CD14-positive monocyte (primary cell): ENCODE measurements at regions not wholly inside any gene's neighbourhood (a gene's known extent, or its start where the extent isn't known, plus 50 kb on each side); places are given as distances from the start of the nearest gene placed in this dataset.

Experiments
- DNase-seq, 3 donors: peaks; one replicate each; pipeline ENCODE4 v3.0.0-alpha.2; 2011 to 2022
- H2AFZ ChIP-seq: 2 replicates; pipeline ENCODE4 v1.6.0; 2012; ENCODE audit warnings: mild to moderate bottlenecking, low read depth, low read length, inconsistent platforms; ENCODE audit not compliant: insufficient read depth, poor library complexity, severe bottlenecking
- H3K27ac ChIP-seq, 2 donors: 1 replicate in 1 of 2; 2 replicates in 1 of 2; pipeline ENCODE4 v1.5.1; 2012 to 2013; ENCODE audit warnings: low read length in 2 of 2, control low read depth in 1 of 2, inconsistent platforms in 1 of 2, low read depth in 1 of 2, mild to moderate bottlenecking in 1 of 2
- H3K27me3 ChIP-seq, 2 donors: one replicate each; pipeline versions ENCODE4 v1.6.0 to v1.6.1; 2011 to 2013; ENCODE audit warnings: low read length in 2 of 2; ENCODE audit not compliant: control insufficient read depth in 2 of 2, insufficient read depth in 2 of 2
- H3K36me3 ChIP-seq, 2 donors: replicated peaks in 1 of 2; 1 replicate in 1 of 2; 2 replicates in 1 of 2; pipeline versions ENCODE4 v1.5.1 to v1.6.1; 2012 to 2013; ENCODE audit warnings: low read length in 2 of 2, control low read depth in 1 of 2, inconsistent platforms in 1 of 2, mild to moderate bottlenecking in 1 of 2; ENCODE audit not compliant: insufficient read depth in 2 of 2, control insufficient read depth in 1 of 2
- H3K4me1 ChIP-seq, 2 donors: 1 replicate in 1 of 2; 2 replicates in 1 of 2; pipeline versions ENCODE4 v1.5.1 to v1.6.1; 2012 to 2013; ENCODE audit warnings: low read length in 2 of 2, control low read depth in 1 of 2, inconsistent platforms in 1 of 2, mild to moderate bottlenecking in 1 of 2, moderate library complexity in 1 of 2; ENCODE audit not compliant: insufficient read depth in 2 of 2, control insufficient read depth in 1 of 2
- H3K4me2 ChIP-seq: replicated peaks from 2 replicates; pipeline ENCODE3; 2012; ENCODE audit warnings: low read length, moderate library complexity, mild to moderate bottlenecking; ENCODE audit not compliant: poor library complexity, severe bottlenecking; ENCODE audit errors: extremely low read depth
- H3K4me3 ChIP-seq, 3 experiments: fragments of 200-600 bp in 1 of 3; sonication (generic) in 1 of 3; replicated peaks in 1 of 3; 1 replicate in 2 of 3; 2 replicates in 1 of 3; pipeline ENCODE4 v1.5.1; 2011 to 2013; ENCODE audit warnings: low read length in 3 of 3, mild to moderate bottlenecking in 3 of 3, control low read depth in 2 of 3, low read depth in 2 of 3, inconsistent platforms in 1 of 3, moderate library complexity in 1 of 3
- H3K79me2 ChIP-seq: 2 replicates; pipeline ENCODE4 v1.6.0; 2012; ENCODE audit warnings: mild to moderate bottlenecking, control low read depth, inconsistent platforms, low read length, moderate library complexity; ENCODE audit not compliant: insufficient read depth
- H3K9ac ChIP-seq: 2 replicates; pipeline ENCODE4 v1.6.0; 2017; ENCODE audit warnings: low read length, mild to moderate bottlenecking; ENCODE audit not compliant: insufficient read depth, poor library complexity, severe bottlenecking
- H3K9me3 ChIP-seq, 2 donors: replicated peaks in 1 of 2; 1 replicate in 1 of 2; 2 replicates in 1 of 2; pipeline versions ENCODE4 v1.5.1 to v1.6.1; 2012 to 2013; ENCODE audit warnings: low read length in 2 of 2, control low read depth in 1 of 2; ENCODE audit not compliant: control insufficient read depth in 1 of 2, insufficient read depth in 1 of 2
- H4K20me1 ChIP-seq: 2 replicates; pipeline ENCODE4 v1.6.0; 2012; ENCODE audit warnings: mild to moderate bottlenecking, low read length, control low read depth, moderate library complexity; ENCODE audit not compliant: insufficient read depth
- H3K27ac Mint-ChIP-seq, 7 donors: one replicate each; pipeline ENCODE4 v1.8.0; 2020; ENCODE audit warnings: mild to moderate bottlenecking in 7 of 7, mixed read lengths in 7 of 7, moderate library complexity in 6 of 7, inconsistent platforms in 2 of 7
- H3K27me3 Mint-ChIP-seq, 3 donors: one replicate each; pipeline ENCODE4 v1.8.0; 2021 to 2022; ENCODE audit warnings: low read depth in 3 of 3, mild to moderate bottlenecking in 3 of 3, mixed read lengths in 3 of 3, moderate library complexity in 3 of 3, inconsistent platforms in 1 of 3
- H3K36me3 Mint-ChIP-seq, 2 donors: one replicate each; pipeline ENCODE4 v1.8.0; 2020; ENCODE audit warnings: mixed read lengths in 2 of 2, inconsistent platforms in 1 of 2, mild to moderate bottlenecking in 1 of 2
- H3K4me1 Mint-ChIP-seq: one replicate; pipeline ENCODE4 v1.8.0; 2020; ENCODE audit warnings: mild to moderate bottlenecking, mixed read lengths
- H3K4me3 Mint-ChIP-seq, 2 donors: one replicate each; pipeline ENCODE4 v1.8.0; 2020; ENCODE audit warnings: mild to moderate bottlenecking in 2 of 2, mixed read lengths in 2 of 2, moderate library complexity in 1 of 2
- H3K9me3 Mint-ChIP-seq, 7 donors: one replicate each; pipeline ENCODE4 v1.8.0; 2020 to 2022; ENCODE audit warnings: mixed read lengths in 7 of 7, mild to moderate bottlenecking in 6 of 7, moderate library complexity in 6 of 7, inconsistent platforms in 2 of 7
- CTCF ChIP-seq: fragments of 200-600 bp; IDR thresholded peaks from one replicate; pipeline ENCODE4 v1.8.0; 2022; ENCODE audit warnings: antibody characterized with exemption, mild to moderate bottlenecking
- WGBS: methylation state at CpG from one replicate; pipeline ENCODE4 v1.1.5; 2013; ENCODE audit warnings: missing lambda C conversion rate; ENCODE audit not compliant: insufficient coverage; 5-methylcytosine and 5-hydroxymethylcytosine counted together
- intact Hi-C, 2 donors: fragments of 100-400 bp; cut with micrococcal nuclease; formaldehyde crosslinking; loops; one replicate each; pipeline versions ENCODE4 v1.15.0 to v1.15.1; 2023

DNA sequence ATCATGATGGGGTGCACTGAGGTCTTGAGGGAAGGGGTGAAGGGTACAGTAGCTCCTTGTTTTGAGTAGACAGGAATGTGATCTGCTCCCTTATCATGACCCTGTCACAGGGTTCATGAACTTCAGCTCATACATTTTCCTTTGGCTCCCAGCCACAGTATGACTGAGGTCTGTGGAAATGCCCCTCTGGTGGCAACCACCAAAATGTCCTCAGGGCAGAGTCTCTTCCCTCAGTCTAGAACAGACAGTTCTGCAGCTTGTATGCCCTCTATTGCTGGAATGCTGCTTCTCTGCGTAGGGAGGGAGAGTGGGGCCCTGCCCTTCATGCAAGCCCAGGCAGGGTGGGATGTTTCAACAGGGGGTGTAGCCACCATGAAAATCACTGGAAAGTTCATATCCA lies 53.8 kb upstream of the SNCAIP start:
- 92% methylated on average over 1 of the region's 1 CpG for WGBS
- Histone ChIP-seq H3K79me2 (no peaks in the 10 kb centered on the region), H3K4me1 (no peaks in the 10 kb centered on the region), H3K9ac (no peak overlapping the region), H3K4me3 (no peak overlapping the region), H3K4me2 (no peak overlapping the region), H3K9me3 (peaks cover 15 to 24% of the 10 kb centered on the region in 2 donors), H3K36me3 (no peaks in the 10 kb centered on the region), H4K20me1 (no peaks in the 10 kb centered on the region), H2AFZ (no peak overlapping the region), H3K27me3 (no peaks in the 10 kb centered on the region), H3K27ac (no peak overlapping the region)
- Mint-ChIP-seq H3K4me3 (no peak overlapping the region), H3K36me3 (no peaks in the 10 kb centered on the region), H3K9me3 (peaks cover 5 to 43% (median 16%) of the 10 kb centered on the region in 7 donors), H3K27me3 (peaks cover 0 to 1% (median 0%) of the 10 kb centered on the region in 3 donors), H3K27ac (no peak overlapping the region), H3K4me1 (no peaks in the 10 kb centered on the region)
- intact Hi-C loops = no loop called here
- DNase-seq = no peak
- TF ChIP-seq CTCF = no peak

- no peak overlapping the region for H2AFZ ChIP-seq
- intact Hi-C loops = no loop called here
- H3K4me2 ChIP-seq = no peak overlapping the region
- no peaks in the 10 kb centered on the region for H3K27me3 ChIP-seq
- H3K36me3 ChIP-seq = no peaks in the 10 kb centered on the region
- DNase-seq = no peak
- no peaks in the 10 kb centered on the region for H4K20me1 ChIP-seq
- Mint-ChIP-seq H3K27me3 (peaks cover 0 to 1% (median 0%) of the 10 kb centered on the region in 3 donors), H3K27ac (no peak overlapping the region), H3K36me3 (no peaks in the 10 kb centered on the region), H3K4me3 (no peak overlapping the region), H3K4me1 (no peaks in the 10 kb centered on the region), H3K9me3 (peaks cover 5 to 39% (median 16%) of the 10 kb centered on the region in 7 donors)
- H3K79me2 ChIP-seq = no peaks in the 10 kb centered on the region
- no peak overlapping the region for H3K9ac ChIP-seq
- peaks cover 14 to 24% of the 10 kb centered on the region in 2 donors for H3K9me3 ChIP-seq
- no peaks in the 10 kb centered on the region for H3K4me1 ChIP-seq
- WGBS = no CpG with 5 or more reads among the region's 1 CpG
- TF ChIP-seq CTCF = no peak
- no peak overlapping the region for H3K4me3 ChIP-seq
- no peak overlapping the region for H3K27ac ChIP-seq
Observed at GRCh38 chr5:122258840-122259239, 53.2 kb upstream of the SNCAIP start.
